Endothelial cell of umbilical vein (primary cell): ENCODE measurements at regions not wholly inside any gene's neighbourhood (a gene's known extent, or its start where the extent isn't known, plus 50 kb on each side); places are given as distances from the start of the nearest gene placed in this dataset.

Experiments used
- BruUV-seq: library from RNA; stranded (reverse); fragments of 400-500 nt; replicated peaks from 2 replicates; lab custom pipeline; 2021; lab: Mats Ljungman, UMichigan
- CTCF ChIA-PET: fragments of 300-600, 350-600 bp; sonication (Branson Sonifier 250); formaldehyde crosslinking; loops from one replicate; lab custom pipeline; 2021; ENCODE audit warnings: antibody characterized with exemption, inconsistent platforms; lab: Charles Lee
- POLR2A ChIA-PET: fragments of 300-600, 350-600 bp; sonication (Branson Sonifier 250); formaldehyde crosslinking; loops from one replicate; lab custom pipeline; 2021; ENCODE audit warnings: antibody characterized with exemption, inconsistent platforms; lab: Charles Lee
- DNase-seq: peaks from one replicate; pipeline ENCODE4 v3.0.0-alpha.2; 2011; ENCODE audit warnings: low read depth, low spot score
- FAIRE-seq: peaks from 2 replicates; lab custom pipeline; 2011; peaks lifted over from hg19 to GRCh38; lab: Jason Lieb, UNC
- H2AFZ ChIP-seq: 2 replicates; pipeline ENCODE4 v1.6.0; 2012; ENCODE audit warnings: low read depth, low read length, control low read depth, inconsistent platforms
- H3K27ac ChIP-seq: 2 replicates; pipeline ENCODE4 v1.5.1; 2011; ENCODE audit warnings: low read depth, mild to moderate bottlenecking, control low read depth, low read length, moderate library complexity; ENCODE audit not compliant: insufficient read depth
- H3K27me3 ChIP-seq, 2 experiments: 2 replicates each; pipeline versions ENCODE4 v1.6.0 to v1.6.1; 2011; ENCODE audit warnings: low read length in 2 of 2, mixed read lengths in 1 of 2; ENCODE audit not compliant: control insufficient read depth in 2 of 2, insufficient read depth in 2 of 2
- H3K36me3 ChIP-seq, 2 experiments: 2 replicates in 1 of 2; 3 replicates in 1 of 2; pipeline ENCODE4 v1.5.1; 2011; ENCODE audit warnings: low read length in 2 of 2, mild to moderate bottlenecking in 1 of 2, moderate library complexity in 1 of 2; ENCODE audit not compliant: control insufficient read depth in 2 of 2, insufficient read depth in 2 of 2; ENCODE audit errors: extremely low read depth in 1 of 2
- H3K4me1 ChIP-seq: 3 replicates; pipeline ENCODE4 v1.5.1; 2011; ENCODE audit warnings: mild to moderate bottlenecking, low read length; ENCODE audit not compliant: control insufficient read depth, insufficient read depth; ENCODE audit errors: extremely low read depth
- H3K4me2 ChIP-seq: 2 replicates; pipeline ENCODE4 v1.6.1; 2011; ENCODE audit warnings: low read length, control low read depth, mixed read lengths; ENCODE audit not compliant: insufficient read depth
- H3K4me3 ChIP-seq, 3 experiments: fragments of 200-600 bp in 1 of 3; sonication (generic), shearing (Covaris generic) in 1 of 3; replicated peaks in 1 of 3; 2 replicates each; pipeline ENCODE4 v1.5.1; 2011 to 2016; ENCODE audit warnings: control low read depth in 3 of 3, low read length in 3 of 3, mild to moderate bottlenecking in 2 of 3, inconsistent platforms in 1 of 3, low read depth in 1 of 3, moderate library complexity in 1 of 3; ENCODE audit not compliant: insufficient read depth in 1 of 3
- H3K79me2 ChIP-seq: 2 replicates; pipeline ENCODE4 v1.6.0; 2012; ENCODE audit warnings: low read length, inconsistent platforms; ENCODE audit not compliant: control insufficient read depth, insufficient read depth
- H3K9ac ChIP-seq: replicated peaks from 2 replicates; pipeline ENCODE3; 2011; ENCODE audit warnings: low read length, control low read depth; ENCODE audit not compliant: insufficient read depth; ENCODE audit errors: extremely low read depth
- H3K9me1 ChIP-seq: replicated peaks from 3 replicates; pipeline ENCODE4 v1.6.0; 2011; ENCODE audit warnings: mild to moderate bottlenecking, low read length; ENCODE audit not compliant: control insufficient read depth, insufficient read depth; ENCODE audit errors: extremely low read depth
- H3K9me3 ChIP-seq: replicated peaks from 2 replicates; pipeline ENCODE4 v1.5.1; 2012; ENCODE audit warnings: low read length, inconsistent platforms; ENCODE audit not compliant: control insufficient read depth, insufficient read depth
- H4K20me1 ChIP-seq: replicated peaks from 2 replicates; pipeline ENCODE3; 2011; ENCODE audit warnings: mild to moderate bottlenecking, low read length; ENCODE audit not compliant: control insufficient read depth, insufficient read depth; ENCODE audit errors: extremely low read depth
- FOS ChIP-seq: IDR thresholded peaks from 2 replicates; pipeline ENCODE4 v1.6.1; 2011; ENCODE audit warnings: mild to moderate bottlenecking, low read length, moderate library complexity, borderline replicate concordance; ENCODE audit not compliant: insufficient read depth
- JUN ChIP-seq: IDR thresholded peaks from 2 replicates; pipeline ENCODE4 v1.6.1; 2011; ENCODE audit warnings: borderline replicate concordance, low read depth; ENCODE audit not compliant: insufficient read length, insufficient read depth
- MAX ChIP-seq: IDR thresholded peaks from 2 replicates; pipeline ENCODE4 v1.6.1; 2011; ENCODE audit not compliant: insufficient read depth, insufficient read length
- MYC ChIP-seq: IDR thresholded peaks from one replicate; pipeline ENCODE4 v1.6.1; 2011; ENCODE audit warnings: mild to moderate bottlenecking, low read depth, low read length
- POLR2AphosphoS5 ChIP-seq: IDR thresholded peaks from 2 replicates; pipeline ENCODE4 v1.6.1; 2012; ENCODE audit warnings: low read depth, mild to moderate bottlenecking, control low read depth, low read length, moderate library complexity; ENCODE audit not compliant: insufficient read depth
- dilution Hi-C: fragments of 300-500 bp; cut with MboI; formaldehyde crosslinking; loops from one replicate; pipeline ENCODE4 v1.15.0; 2019; ENCODE audit warnings: low sequenced_read_pairs; ENCODE audit not compliant: extremely low pct_ligation_motif_present
- intact Hi-C: fragments of 100-400 bp; cut with micrococcal nuclease; formaldehyde crosslinking; loops from one replicate; pipeline ENCODE4 v1.10.0; 2022

- no peak overlapping the region for H3K27ac ChIP-seq
- no peaks in the 10 kb centered on the region for H4K20me1 ChIP-seq
- H3K9me1 ChIP-seq, result no peaks in the 10 kb centered on the region
- no peak overlapping the region for H3K4me2 ChIP-seq
- H3K27me3 ChIP-seq, result no peaks in the 10 kb centered on the region
- ChIA-PET CTCF (no interaction called here), POLR2A (no interaction called here)
- intact Hi-C loops, result no loop called here
- dilution Hi-C loops, result no loop called here
- DNase-seq (no peak), FAIRE-seq (no peak)
- BruUV-seq, result no TSS peak
- no peak for TF ChIP-seq POLR2AphosphoS5
- no peaks in the 10 kb centered on the region for H3K4me1 ChIP-seq
- no peak overlapping the region for H2AFZ ChIP-seq
- H3K9me3 ChIP-seq, result no peaks in the 10 kb centered on the region
- no peaks in the 10 kb centered on the region for H3K36me3 ChIP-seq
- H3K79me2 ChIP-seq, result no peaks in the 10 kb centered on the region
- no peak overlapping the region for H3K4me3 ChIP-seq
- no peak overlapping the region for H3K9ac ChIP-seq
These were observed 1734.3 kb downstream of the PCDH7 start for GRCh38 chr4:32454482-32454881.

GRCh38 chr4:32455231-32455630, 1735.1 kb downstream of the PCDH7 start:
- Histone ChIP-seq H3K36me3 (no peaks in the 10 kb centered on the region), H3K4me3 (no peak overlapping the region), H3K27ac (no peak overlapping the region), H2AFZ (no peak overlapping the region), H3K9me3 (no peaks in the 10 kb centered on the region), H3K79me2 (no peaks in the 10 kb centered on the region), H3K9ac (no peak overlapping the region), H3K9me1 (no peaks in the 10 kb centered on the region), H3K4me1 (no peaks in the 10 kb centered on the region), H3K27me3 (no peaks in the 10 kb centered on the region), H4K20me1 (no peaks in the 10 kb centered on the region), H3K4me2 (no peak overlapping the region)
- dilution Hi-C loops, result no loop called here
- TF ChIP-seq FOS, result no peak
- no peak for TF ChIP-seq JUN
- no peak for TF ChIP-seq MAX
- TF ChIP-seq MYC, result no peak
- ChIA-PET POLR2A (no interaction called here), CTCF (no interaction called here)
- intact Hi-C loops, result no loop called here
- no TSS peak for BruUV-seq
- FAIRE-seq (no peak), DNase-seq (no peak)
